AG10803 (cell line): ENCODE measurements at regions not wholly inside any gene's neighbourhood (a gene's known extent, or its start where the extent isn't known, plus 50 kb on each side); places are given as distances from the start of the nearest gene placed in this dataset.

ENCODE experiments used
- DNase-seq: peaks from one replicate; pipeline ENCODE4 v3.0.0; 2010; ENCODE audit warnings: low read depth
- H3K4me3 ChIP-seq: 2 replicates; pipeline ENCODE4 v1.5.1; 2011; ENCODE audit warnings: mild to moderate bottlenecking, low read length, control low read depth
- CTCF ChIP-seq: conservative IDR thresholded peaks from 2 replicates; pipeline ENCODE4 v1.5.1; 2011; ENCODE audit warnings: mild to moderate bottlenecking, low read length, control low read depth, inconsistent platforms

DNA sequence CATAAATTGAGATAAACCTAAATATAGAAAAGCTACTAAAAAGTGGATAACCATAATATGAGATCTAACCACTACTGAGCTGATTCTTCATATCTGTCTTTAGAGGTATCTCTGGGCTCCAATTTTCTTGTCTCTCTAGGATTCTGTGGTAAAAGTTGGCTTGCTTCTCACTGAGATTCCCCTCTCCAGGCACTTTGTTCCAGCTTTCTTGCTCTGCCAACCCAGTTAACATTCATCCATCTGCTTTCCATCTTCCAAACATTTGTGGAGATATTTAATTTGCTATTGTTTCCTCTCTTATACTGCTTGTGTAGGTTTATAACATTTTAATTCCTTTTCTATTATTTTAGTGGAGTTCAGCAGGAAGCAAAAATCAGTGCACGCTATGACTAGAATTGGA, 97.6 kb upstream of the LMCD1 start:
- no peak for DNase-seq
- TF ChIP-seq CTCF, result no peak
- no peak overlapping the region for H3K4me3 ChIP-seq

DNA sequence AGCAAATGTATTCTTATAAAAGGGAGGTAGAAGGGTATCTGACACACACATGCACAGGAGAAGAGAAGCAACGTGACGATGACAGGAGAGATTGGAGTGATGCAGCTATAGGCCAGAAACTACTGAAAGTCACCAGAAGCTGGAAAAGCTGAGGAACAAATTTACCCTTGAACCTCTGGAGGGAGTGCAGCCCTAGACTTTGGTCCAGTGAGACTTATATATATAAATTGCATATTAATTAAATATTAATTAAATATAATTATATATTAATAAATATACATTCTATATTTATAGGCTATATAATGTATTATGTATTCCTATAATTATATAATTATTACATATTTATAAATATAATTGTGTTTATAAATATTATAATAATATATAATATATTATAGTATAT, 96.5 kb upstream of the LMCD1 start:
- DNase-seq, result no peak
- H3K4me3 ChIP-seq, result no peak overlapping the region
- TF ChIP-seq CTCF, result no peak

- DNase-seq, result no peak
- TF ChIP-seq CTCF, result no peak
- H3K4me3 ChIP-seq, result no peak overlapping the region
Measured at GRCh38 chr3:8406479-8406878, 95.1 kb upstream of the LMCD1 start.

GRCh38 chr3:8413337-8413926, 88.2 kb upstream of the LMCD1 start:
- no peak overlapping the region for H3K4me3 ChIP-seq
- no peak for DNase-seq
- no peak for TF ChIP-seq CTCF

GRCh38 chr3:8416965-8417364, 84.7 kb upstream of the LMCD1 start:
- DNase-seq, result peak; percentile 12
- H3K4me3 ChIP-seq, result no peak overlapping the region
- no peak for TF ChIP-seq CTCF

DNA sequence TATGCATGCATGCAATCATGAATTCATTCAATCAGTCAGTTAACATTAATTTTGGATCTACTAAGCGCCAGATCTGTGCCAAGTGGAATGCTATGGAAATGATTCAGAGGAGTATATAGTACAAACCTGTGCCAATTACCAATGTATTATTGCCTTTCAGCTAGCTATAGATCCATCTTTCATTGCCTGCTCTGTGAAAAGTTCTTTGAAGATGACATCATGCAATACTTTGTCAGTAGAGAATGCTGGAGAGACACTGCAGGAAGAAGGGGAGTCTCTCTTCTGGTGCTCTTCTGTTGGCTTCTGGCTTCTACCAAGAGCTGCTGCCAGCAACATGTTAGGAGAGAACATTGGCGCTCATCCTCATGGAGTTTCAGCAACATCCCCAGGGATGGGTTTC, 81.0 kb upstream of the LMCD1 start:
- peak; percentile 31 for DNase-seq

More for the DNA sequence above, 81.0 kb upstream of the LMCD1 start:
- no peak overlapping the region for H3K4me3 ChIP-seq
- TF ChIP-seq CTCF, result no peak
